GM21381 (cell line): ENCODE measurements at regions not wholly inside any gene's neighbourhood (a gene's known extent, or its start where the extent isn't known, plus 50 kb on each side); places are given as distances from the start of the nearest gene placed in this dataset.
"Not testable (repeated sequence)": the region's sequence is repeated elsewhere in the genome, so short reads cannot be mapped to it uniquely, and the experiment has no call there.

Experiments used
- ATAC-seq: cut with Tn5 transposase; IDR thresholded peaks from one replicate; pipeline ENCODE4 v1.9.1; 2021; ENCODE audit warnings: mild to moderate bottlenecking, moderate library complexity; ENCODE audit not compliant: unreplicated experiment

DNA sequence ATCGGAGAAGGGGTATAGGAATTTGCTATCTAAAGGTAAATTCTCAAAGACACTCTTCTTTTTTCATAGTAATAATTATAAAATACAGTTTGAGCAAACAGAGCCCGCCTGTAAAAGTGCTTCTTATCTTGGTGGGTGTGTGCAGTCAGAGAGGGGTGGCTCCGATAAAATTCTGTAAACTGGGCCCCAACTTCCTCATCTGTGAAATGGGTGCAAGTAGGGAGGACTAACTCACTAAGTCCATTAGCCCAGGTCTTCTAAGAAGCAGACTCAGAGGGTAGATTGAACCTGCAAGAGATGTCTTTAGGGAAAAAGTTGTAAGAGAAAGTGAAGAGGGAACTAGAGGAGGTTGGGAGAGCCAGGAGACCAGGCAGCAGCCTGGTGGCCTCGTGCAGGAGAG lies 245.8 kb upstream of the RREB1 start:
- ATAC-seq, result no peak

DNA sequence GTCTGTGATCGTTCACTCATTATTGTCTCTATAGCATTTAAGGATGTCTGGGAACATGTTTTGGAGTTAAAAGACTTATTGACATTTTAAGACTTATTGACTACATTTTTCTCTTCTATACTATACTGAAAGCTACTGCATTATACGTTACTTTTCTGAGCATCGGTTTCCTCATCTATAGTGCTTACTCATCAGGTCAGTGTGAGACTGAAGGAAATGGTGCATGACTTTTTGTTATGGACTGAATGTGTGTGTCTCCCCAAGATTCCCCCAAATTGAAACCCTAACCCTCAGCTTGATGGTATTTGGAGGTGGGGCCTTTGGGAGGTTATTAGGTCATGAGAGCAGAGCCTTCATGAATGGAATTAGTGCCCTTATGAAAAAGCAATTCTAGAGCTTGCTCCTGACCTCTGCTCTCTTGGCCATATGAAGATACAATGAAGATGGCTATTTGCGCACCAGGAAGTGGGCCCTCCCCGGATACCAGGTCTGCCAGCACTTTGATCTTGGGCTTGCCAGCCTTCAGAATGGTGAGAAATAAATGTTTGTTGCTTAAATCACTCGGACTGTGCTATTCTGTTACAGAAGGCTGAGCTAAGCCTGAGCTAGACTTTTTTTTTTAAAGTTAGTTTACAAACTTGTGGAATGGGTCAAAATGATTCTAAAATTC lies 243.7 kb upstream of the RREB1 start:
- ATAC-seq, result no peak

GRCh38 chr6:6865611-6866010 lies 242.2 kb upstream of the RREB1 start:
- no peak for ATAC-seq

GRCh38 chr6:6866656-6867403 lies 240.9 kb upstream of the RREB1 start:
- no peak for ATAC-seq

DNA sequence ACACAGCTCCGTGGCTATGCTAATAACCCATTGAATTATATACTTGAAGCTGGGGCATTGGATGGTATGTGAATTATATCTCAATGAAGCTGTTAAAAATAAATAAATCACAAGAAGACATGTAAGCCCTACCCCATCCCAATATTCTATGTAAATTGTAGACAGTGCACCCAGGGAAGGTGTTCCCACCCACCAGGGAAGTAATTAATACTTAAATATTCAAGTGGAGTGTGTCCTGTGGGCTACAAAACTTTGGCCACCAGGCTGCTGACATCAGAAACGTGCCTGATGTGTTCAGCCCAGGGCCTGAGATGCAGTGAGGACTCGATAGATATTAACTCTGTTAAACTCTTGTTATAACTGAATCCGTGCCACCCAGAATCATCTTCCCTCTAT lies 240.4 kb upstream of the RREB1 start:
- ATAC-seq, result no peak

DNA sequence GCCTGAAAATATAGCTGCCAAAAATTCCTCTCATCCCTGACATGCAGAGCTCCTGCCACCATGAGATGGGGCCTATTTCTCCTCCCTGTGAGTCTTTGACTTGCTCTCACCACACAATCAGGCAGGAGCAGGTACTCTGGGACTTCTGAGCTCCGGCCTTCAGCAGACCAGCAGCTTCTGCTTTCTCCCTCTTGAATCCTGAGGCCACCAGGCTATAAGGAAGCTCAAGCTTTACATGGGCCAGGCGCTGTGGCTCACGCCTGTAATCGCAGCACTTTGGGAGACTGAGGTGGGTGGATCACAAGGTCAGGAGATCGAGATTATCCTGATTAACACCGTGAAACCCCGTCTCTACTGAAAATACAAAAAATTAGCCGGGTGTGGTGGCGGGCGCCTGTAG lies 238.7 kb upstream of the RREB1 start:
- ATAC-seq, result no peak

DNA sequence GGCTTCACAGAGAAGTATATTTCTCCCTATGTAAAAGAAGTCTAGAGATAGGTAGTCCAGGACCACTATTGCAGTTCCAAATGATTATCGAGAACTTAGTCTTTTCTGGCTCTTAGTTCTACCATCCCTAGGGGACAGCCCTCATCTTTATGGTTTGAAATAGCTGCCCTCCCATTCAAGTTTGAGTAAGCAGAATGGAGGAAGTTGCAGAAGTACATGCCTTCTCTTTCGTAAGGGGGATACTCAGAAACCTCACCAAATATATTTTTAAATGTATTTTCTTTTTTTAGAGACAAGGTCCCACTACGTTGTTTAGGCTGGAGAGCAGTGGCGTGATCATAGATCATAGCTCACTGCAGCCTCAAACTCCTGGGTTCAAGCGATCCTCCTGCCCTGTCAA lies 236.8 kb upstream of the RREB1 start:
- ATAC-seq, result no peak

DNA sequence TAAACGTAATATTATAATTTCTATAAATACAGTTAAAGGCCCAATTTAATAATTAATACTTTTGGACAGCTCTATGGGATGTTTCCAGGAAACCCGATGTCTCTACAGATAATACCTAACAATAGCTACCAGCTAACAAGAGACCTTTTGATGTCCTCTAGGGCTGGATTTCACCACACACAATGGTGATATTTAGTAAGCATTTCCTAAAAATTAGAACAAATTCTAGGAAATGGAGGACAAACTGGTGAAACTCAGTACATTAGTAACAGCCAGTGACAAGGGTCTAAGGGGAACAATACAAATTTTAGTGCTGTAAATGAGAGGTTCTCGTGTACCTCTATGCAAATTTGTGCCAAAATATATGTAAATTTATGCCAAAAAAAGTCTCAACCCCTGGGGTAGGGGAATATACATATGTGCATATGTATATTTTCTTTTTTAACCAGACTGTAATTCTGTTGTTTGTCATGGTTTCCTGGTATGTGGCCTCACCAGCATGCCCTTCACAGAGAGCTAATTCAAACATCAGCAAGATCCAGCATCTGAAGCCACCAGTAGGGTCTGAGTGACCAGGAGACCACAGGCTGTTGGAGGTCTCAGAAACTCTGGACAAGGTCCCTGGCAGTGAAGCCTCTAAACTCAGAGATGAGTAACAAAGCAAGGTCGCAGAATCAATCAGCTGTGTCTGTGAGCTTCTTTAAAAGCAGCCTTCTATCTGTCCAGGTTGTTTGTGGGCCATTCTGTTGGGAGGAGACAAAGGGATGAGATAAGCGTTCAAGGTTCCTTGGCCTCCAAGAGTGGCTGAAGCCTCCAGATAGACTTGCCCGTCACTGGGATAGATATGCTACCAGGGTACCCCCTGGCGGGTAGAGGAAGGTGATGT lies 235.1 kb upstream of the RREB1 start:
- ATAC-seq, result no peak

DNA sequence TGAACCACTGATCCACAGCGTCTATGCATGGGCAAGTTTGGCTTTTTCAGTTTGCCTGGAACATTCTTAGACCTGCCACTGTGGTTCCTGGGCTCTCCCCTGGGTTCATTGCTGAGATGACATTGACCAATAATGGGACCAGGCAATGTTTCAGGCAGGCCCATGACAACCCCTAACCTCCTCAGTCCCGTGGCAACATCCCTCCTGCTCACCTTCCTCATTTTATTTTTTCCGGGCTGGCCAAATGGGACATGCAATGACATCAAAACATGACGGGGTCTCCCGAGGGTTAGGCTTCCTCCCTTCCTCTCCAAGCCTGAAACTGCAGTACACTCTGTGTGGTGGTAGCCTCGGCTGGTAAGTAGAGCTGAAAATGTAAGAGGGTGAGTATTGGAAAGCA lies 234.0 kb upstream of the RREB1 start:
- no peak for ATAC-seq

- no peak for ATAC-seq
These were observed 231.8 kb upstream of the RREB1 start for GRCh38 chr6:6875818-6876470.

- ATAC-seq, result not testable (repeated sequence)
These were observed 230.0 kb upstream of the RREB1 start for GRCh38 chr6:6877792-6878191.

- no peak for ATAC-seq
These were observed 228.7 kb upstream of the RREB1 start for GRCh38 chr6:6878887-6879585.

DNA sequence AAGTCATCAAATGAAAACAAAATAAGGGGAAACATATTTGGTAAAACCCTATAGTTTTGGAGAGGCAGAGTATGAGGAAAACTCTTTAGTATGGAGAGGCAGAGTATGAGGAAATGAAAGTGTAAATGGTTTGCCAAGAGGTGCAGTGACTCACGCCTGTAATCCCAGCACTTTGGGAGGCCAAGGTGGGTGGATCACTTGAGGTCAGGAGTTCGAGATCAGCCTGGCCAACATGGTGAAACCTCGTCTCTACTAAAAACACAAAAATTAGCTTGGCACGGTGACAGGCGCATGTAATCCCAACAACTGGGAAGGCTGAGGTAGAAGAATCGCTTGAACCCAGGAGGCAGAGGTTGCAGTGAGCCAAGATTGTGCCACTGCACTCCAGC lies 228.2 kb upstream of the RREB1 start:
- not testable (repeated sequence) for ATAC-seq

DNA sequence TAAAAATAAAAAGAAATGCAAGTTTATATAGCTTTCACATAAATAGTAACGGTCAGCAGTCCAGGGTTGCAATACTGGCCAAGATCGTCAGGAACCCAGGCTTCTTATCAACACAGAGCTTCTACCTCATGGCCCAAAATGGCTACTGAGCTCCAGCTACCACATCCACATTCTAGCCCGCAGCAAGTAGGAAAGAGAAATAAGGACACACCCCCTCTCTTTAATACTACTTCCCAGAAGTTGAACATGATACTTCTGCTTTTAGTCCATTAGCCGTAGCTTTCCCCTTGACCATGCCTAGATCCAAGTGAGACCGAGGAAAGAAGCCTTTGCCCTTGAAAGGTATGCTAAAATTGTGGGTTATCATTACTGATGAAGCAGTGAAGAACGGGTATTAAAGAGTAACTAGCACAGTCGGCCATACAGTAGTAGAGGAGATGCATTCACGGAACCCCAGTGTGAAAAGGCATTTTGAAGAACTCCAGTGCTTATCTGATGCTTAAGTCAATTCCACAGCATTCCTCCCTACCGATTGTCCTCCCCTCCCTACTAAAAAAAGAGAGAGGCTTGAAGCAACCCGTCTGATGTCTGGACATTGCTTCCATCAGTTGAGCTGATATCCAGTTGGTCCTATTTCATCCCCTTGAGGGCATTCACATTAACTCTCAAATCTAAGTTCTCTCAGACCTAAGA lies 226.9 kb upstream of the RREB1 start:
- ATAC-seq, result no peak

- ATAC-seq, result no peak
These were observed 226.1 kb upstream of the RREB1 start for GRCh38 chr6:6881438-6882225.

DNA sequence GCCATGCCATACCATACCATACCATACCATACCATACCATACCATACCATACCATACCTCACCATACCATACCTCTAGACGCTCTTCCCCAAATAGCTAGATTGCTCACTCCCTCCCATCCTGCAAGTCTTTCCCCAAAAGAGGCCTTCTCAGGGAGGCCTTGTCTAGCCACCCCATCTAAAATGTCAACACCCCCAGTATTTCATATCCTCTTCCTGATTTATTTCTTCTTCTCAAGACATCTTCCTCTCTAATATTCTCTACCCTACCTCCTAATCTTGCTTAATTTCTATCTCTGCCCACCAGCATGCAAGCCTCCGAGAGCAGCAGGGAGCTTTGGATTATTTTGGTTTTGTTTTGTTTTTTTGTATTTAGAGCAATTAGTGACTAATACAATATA lies 225.2 kb upstream of the RREB1 start:
- ATAC-seq, result no peak

- ATAC-seq, result no peak
These were observed 224.8 kb upstream of the RREB1 start for GRCh38 chr6:6883011-6883410.

DNA sequence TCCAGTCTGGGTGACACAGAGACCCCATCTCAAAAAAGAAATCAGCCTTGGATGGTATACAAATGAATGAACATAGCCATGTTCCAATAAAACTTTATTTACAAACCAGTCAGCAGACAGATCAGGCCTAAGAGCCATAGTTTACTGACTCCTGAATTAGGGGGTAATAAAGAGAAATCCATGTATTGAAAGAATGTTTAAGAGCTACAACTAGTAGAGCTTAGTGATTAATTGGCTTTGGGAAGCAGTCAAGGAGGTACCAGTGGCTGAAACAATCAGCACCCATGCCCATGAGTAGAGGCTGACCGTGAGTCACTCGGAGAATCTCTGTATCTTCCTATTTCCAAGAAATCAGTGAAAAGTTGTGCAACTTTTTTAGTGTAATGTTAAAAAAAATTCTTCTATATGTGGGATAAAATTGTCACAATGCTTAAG lies 223.6 kb upstream of the RREB1 start:
- ATAC-seq, result no peak

GRCh38 chr6:6884916-6885315 lies 222.8 kb upstream of the RREB1 start:
- no peak for ATAC-seq
